ENCODE measurements at regions not wholly inside any gene's neighbourhood (a gene's known extent, or its start where the extent isn't known, plus 50 kb on each side); places are given as distances from the start of the nearest gene placed in this dataset.

- Histone ChIP-seq H3K9ac (ENCODE audit: low read depth, low read length) (no peak overlapping the region), H2BK5ac (ENCODE audit: low read depth, low read length, poor library complexity, severe bottlenecking) (no peak overlapping the region), H4K91ac (ENCODE audit: insufficient read depth, low read depth, low read length) (no peak overlapping the region), H2BK20ac (ENCODE audit: low read depth, low read length) (no peak overlapping the region), H3K9me1 (ENCODE audit: insufficient read depth, low read length) (no peaks in the 10 kb centered on the region), H3K56ac (ENCODE audit: extremely low read depth, insufficient read depth, low read length) (no peak overlapping the region), H2AFZ (replicated peaks; ENCODE audit: low read length, poor library complexity) (no peak overlapping the region), H3K4me2 (ENCODE audit: low read depth, low read length) (no peak overlapping the region), H3K18ac (ENCODE audit: low read depth, low read length) (no peak overlapping the region), H3K4ac (ENCODE audit: low read depth, low read length) (no peak overlapping the region), H2BK120ac (ENCODE audit: low read depth, low read length) (no peak overlapping the region), H3K9me3 (ENCODE audit: control insufficient read depth, insufficient read depth, low read length) (no peaks in the 10 kb centered on the region), H4K5ac (ENCODE audit: low read depth, low read length) (no peak overlapping the region), H3K27me3 (ENCODE audit: control insufficient read depth, insufficient read depth, low read length) (no peaks in the 10 kb centered on the region; the same call in 1 of the 2 replicates), H3K23ac (ENCODE audit: low read depth, low read length) (no peak overlapping the region), H2AK5ac (ENCODE audit: low read depth, low read length) (no peak overlapping the region), H4K20me1 (ENCODE audit: insufficient read depth, low read length) (no peaks in the 10 kb centered on the region), H2AK9ac (replicated peaks; ENCODE audit: low read depth, low read length, poor library complexity) (no peak overlapping the region), H4K8ac (ENCODE audit: low read depth in 2 of 2, low read length in 2 of 2) (no peak overlapping the region), H3K36me3 (ENCODE audit: control insufficient read depth, insufficient read depth, low read length) (no peaks in the 10 kb centered on the region), H2BK15ac (ENCODE audit: low read depth, low read length) (no peak overlapping the region), H3K4me3 (ENCODE audit: insufficient read depth, low read depth, low read length) (no peak overlapping the region), H3K4me1 (ENCODE audit: control insufficient read depth, insufficient read depth, low read length) (no peaks in the 10 kb centered on the region), H3K14ac (replicated peaks; ENCODE audit: low read depth, low read length) (no peak overlapping the region), H3K27ac (ENCODE audit: insufficient read depth, low read length) (no peak overlapping the region), H3K79me1 (ENCODE audit: low read depth in 1 of 2, low read length in 2 of 2) (no peaks in the 10 kb centered on the region)
- no peak for ATAC-seq (ENCODE audit: low read depth)
- ChIA-PET CTCF (no interaction called here), POLR2A (ENCODE audit: unreplicated experiment) (no interaction called here)
- no TSS peak for BruUV-seq (replicated peaks)
- TF ChIP-seq, protein P1, sequence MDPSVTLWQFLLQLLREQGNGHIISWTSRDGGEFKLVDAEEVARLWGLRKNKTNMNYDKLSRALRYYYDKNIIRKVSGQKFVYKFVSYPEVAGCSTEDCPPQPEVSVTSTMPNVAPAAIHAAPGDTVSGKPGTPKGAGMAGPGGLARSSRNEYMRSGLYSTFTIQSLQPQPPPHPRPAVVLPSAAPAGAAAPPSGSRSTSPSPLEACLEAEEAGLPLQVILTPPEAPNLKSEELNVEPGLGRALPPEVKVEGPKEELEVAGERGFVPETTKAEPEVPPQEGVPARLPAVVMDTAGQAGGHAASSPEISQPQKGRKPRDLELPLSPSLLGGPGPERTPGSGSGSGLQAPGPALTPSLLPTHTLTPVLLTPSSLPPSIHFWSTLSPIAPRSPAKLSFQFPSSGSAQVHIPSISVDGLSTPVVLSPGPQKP (IDR thresholded peaks at IDR 0.05; ENCODE audit: borderline replicate concordance, low read depth, low read length): no peak
- no peak for TF ChIP-seq RFX5 (IDR thresholded peaks at IDR 0.05; ENCODE audit: low read depth, low read length)
- no peak for TF ChIP-seq NFE2L2 (IDR thresholded peaks at IDR 0.05; ENCODE audit: low read depth, low read length)
- no peak for TF ChIP-seq SMC3 (IDR thresholded peaks at IDR 0.05; ENCODE audit: low read depth, low read length)
- TF ChIP-seq POLR2A (IDR thresholded peaks at IDR 0.05; ENCODE audit: low read depth, low read length): no peak
- TF ChIP-seq MAFK (IDR thresholded peaks at IDR 0.05; ENCODE audit: low read depth, low read length): no peak
- no peak for TF ChIP-seq CTCF (conservative IDR thresholded peaks at IDR 0.05; ENCODE audit: low read depth, low read length)
- no peak for TF ChIP-seq BHLHE40 (IDR thresholded peaks at IDR 0.05; ENCODE audit: low read depth, low read length)
- no peak for TF ChIP-seq CHD1 (IDR thresholded peaks at IDR 0.05; ENCODE audit: low read depth, low read length)
- no peak for TF ChIP-seq MXI1 (IDR thresholded peaks at IDR 0.05; ENCODE audit: borderline replicate concordance, low read depth, low read length)
- TF ChIP-seq, protein P2, sequence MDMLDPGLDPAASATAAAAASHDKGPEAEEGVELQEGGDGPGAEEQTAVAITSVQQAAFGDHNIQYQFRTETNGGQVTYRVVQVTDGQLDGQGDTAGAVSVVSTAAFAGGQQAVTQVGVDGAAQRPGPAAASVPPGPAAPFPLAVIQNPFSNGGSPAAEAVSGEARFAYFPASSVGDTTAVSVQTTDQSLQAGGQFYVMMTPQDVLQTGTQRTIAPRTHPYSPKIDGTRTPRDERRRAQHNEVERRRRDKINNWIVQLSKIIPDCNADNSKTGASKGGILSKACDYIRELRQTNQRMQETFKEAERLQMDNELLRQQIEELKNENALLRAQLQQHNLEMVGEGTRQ (IDR thresholded peaks at IDR 0.05; ENCODE audit: low read depth, low read length): no peak
- TF ChIP-seq MAZ (IDR thresholded peaks at IDR 0.05; ENCODE audit: borderline replicate concordance, low read depth, low read length): no peak
- intact Hi-C loops (cut with micrococcal nuclease) (no loop called here), in situ Hi-C loops (cut with MboI; ENCODE audit: low sequenced_read_pairs) (no loop called here), dilution Hi-C loops (cut with HindIII; ENCODE audit: low sequenced_read_pairs, unreplicated experiment) (no loop called here)
- no peak for DNase-seq
- WGBS, 2 experiments (ENCODE audit: extremely low coverage in 2 of 2, insufficient read length in 1 of 2): 0% methylated on average over 1 of the region's 3 CpGs; no CpG with 5 or more reads in 1 of the 2 experiments
Observed at GRCh38 chr16:82358161-82358560, 188.1 kb upstream of the MPHOSPH6 start.
